H9 (cell line): ENCODE measurements at regions not wholly inside any gene's neighbourhood (a gene's known extent, or its start where the extent isn't known, plus 50 kb on each side); places are given as distances from the start of the nearest gene placed in this dataset.

Experiments used
- DNase-seq: peaks from one replicate; pipeline ENCODE4 v3.0.0-alpha.2; 2017
- H2AFZ ChIP-seq: one replicate; pipeline ENCODE4 v1.6.1; 2013; ENCODE audit warnings: mild to moderate bottlenecking, low read length, control low read depth, moderate library complexity
- H2AK5ac ChIP-seq: 2 replicates; pipeline ENCODE4 v1.6.1; 2013; ENCODE audit warnings: low read length, control low read depth, mixed read lengths; ENCODE audit not compliant: insufficient read length
- H2BK120ac ChIP-seq: one replicate; pipeline ENCODE4 v1.6.1; 2013; ENCODE audit warnings: low read depth, mild to moderate bottlenecking, low read length, control low read depth, inconsistent platforms; ENCODE audit not compliant: poor library complexity, severe bottlenecking
- H2BK12ac ChIP-seq: 2 replicates; pipeline ENCODE4 v1.6.1; 2013; ENCODE audit warnings: low read length, control low read depth, mixed read lengths, low read depth; ENCODE audit not compliant: insufficient read length
- H2BK15ac ChIP-seq: 2 replicates; pipeline ENCODE4 v1.6.1; 2013; ENCODE audit warnings: low read depth, low read length, control low read depth
- H2BK20ac ChIP-seq: one replicate; pipeline ENCODE4 v1.6.1; 2013; ENCODE audit warnings: low read depth, mild to moderate bottlenecking, low read length, control low read depth, inconsistent platforms; ENCODE audit not compliant: poor library complexity, severe bottlenecking
- H2BK5ac ChIP-seq: 2 replicates; pipeline ENCODE4 v1.6.1; 2013; ENCODE audit warnings: low read length, control low read depth, mixed read lengths; ENCODE audit not compliant: insufficient read length
- H3K14ac ChIP-seq: 2 replicates; pipeline ENCODE4 v1.6.1; 2013; ENCODE audit warnings: low read length, control low read depth; ENCODE audit not compliant: insufficient read depth
- H3K18ac ChIP-seq: 2 replicates; pipeline ENCODE4 v1.6.1; 2013; ENCODE audit warnings: low read depth, mild to moderate bottlenecking, mixed read lengths, low read length, control low read depth; ENCODE audit not compliant: insufficient read length
- H3K23ac ChIP-seq: 2 replicates; pipeline ENCODE4 v1.6.1; 2013; ENCODE audit warnings: low read length, control low read depth, mixed read lengths, low read depth; ENCODE audit not compliant: insufficient read length
- H3K23me2 ChIP-seq: 2 replicates; pipeline ENCODE4 v1.6.1; 2013; ENCODE audit warnings: low read depth, mild to moderate bottlenecking, mixed read lengths, low read length, control low read depth; ENCODE audit not compliant: insufficient read length, poor library complexity, severe bottlenecking
- H3K27ac ChIP-seq: 2 replicates; pipeline ENCODE4 v1.5.1; 2013; ENCODE audit warnings: low read length, control low read depth, mixed read lengths, low read depth; ENCODE audit not compliant: insufficient read length
- H3K27me3 ChIP-seq: 2 replicates; pipeline ENCODE4 v1.6.1; 2013; ENCODE audit warnings: low read length, control low read depth, inconsistent platforms; ENCODE audit not compliant: insufficient read depth
- H3K4ac ChIP-seq: 2 replicates; pipeline ENCODE4 v1.6.1; 2013; ENCODE audit warnings: low read depth, mild to moderate bottlenecking, control low read depth, inconsistent platforms, low read length, moderate library complexity
- H3K4me1 ChIP-seq: 2 replicates; pipeline ENCODE4 v1.6.1; 2013; ENCODE audit warnings: low read length, control low read depth, inconsistent platforms; ENCODE audit not compliant: insufficient read depth
- H3K4me2 ChIP-seq: 2 replicates; pipeline ENCODE4 v1.6.1; 2013; ENCODE audit warnings: low read length, control low read depth, mixed read lengths; ENCODE audit not compliant: insufficient read length, insufficient read depth
- H3K56ac ChIP-seq: 2 replicates; pipeline ENCODE4 v1.6.1; 2013; ENCODE audit warnings: low read depth, mild to moderate bottlenecking, mixed read lengths, low read length, control low read depth; ENCODE audit not compliant: insufficient read length
- H3K79me1 ChIP-seq: 2 replicates; pipeline ENCODE4 v1.6.1; 2013; ENCODE audit warnings: low read depth, mild to moderate bottlenecking, moderate library complexity, low read length, control low read depth, inconsistent platforms; ENCODE audit not compliant: insufficient read depth, poor library complexity, severe bottlenecking
- H3K79me2 ChIP-seq: 2 replicates; pipeline ENCODE4 v1.6.1; 2013; ENCODE audit warnings: low read length, control low read depth, inconsistent platforms; ENCODE audit not compliant: insufficient read depth
- H3K9ac ChIP-seq: 2 replicates; pipeline ENCODE4 v1.6.1; 2013; ENCODE audit warnings: low read length, control low read depth, mixed read lengths; ENCODE audit not compliant: insufficient read length; ENCODE audit errors: extremely low read depth
- H3K9me3 ChIP-seq: one replicate; pipeline ENCODE4 v1.6.1; 2013; ENCODE audit warnings: low read depth, low read length, inconsistent platforms; ENCODE audit not compliant: control insufficient read depth
- H3T11ph ChIP-seq: one replicate; pipeline ENCODE4 v1.6.1; 2013; ENCODE audit warnings: mild to moderate bottlenecking, low read length, control low read depth, inconsistent platforms
- H4K20me1 ChIP-seq: one replicate; pipeline ENCODE4 v1.6.1; 2013; ENCODE audit not compliant: control insufficient read depth, insufficient read length, insufficient read depth
- H4K5ac ChIP-seq: 2 replicates; pipeline ENCODE4 v1.6.1; 2013; ENCODE audit warnings: low read depth, mild to moderate bottlenecking, mixed read lengths, low read length, control low read depth; ENCODE audit not compliant: insufficient read length
- H4K8ac ChIP-seq: replicated peaks from 2 replicates; pipeline ENCODE4 v1.6.1; 2013; ENCODE audit warnings: low read length, control low read depth, mixed read lengths, low read depth; ENCODE audit not compliant: insufficient read length
- H4K91ac ChIP-seq: 2 replicates; pipeline ENCODE4 v1.6.1; 2013; ENCODE audit warnings: low read depth, mild to moderate bottlenecking, moderate library complexity, mixed read lengths, low read length, control low read depth; ENCODE audit not compliant: insufficient read length
- H3K27ac Mint-ChIP-seq, 3 experiments: 2 replicates in 2 of 3; 3 replicates in 1 of 3; pipeline ENCODE4 v1.8.0; 2020 to 2021; ENCODE audit warnings: mixed read lengths in 3 of 3, mild to moderate bottlenecking in 1 of 3, moderate library complexity in 1 of 3
- H3K27me3 Mint-ChIP-seq: 2 replicates; pipeline ENCODE4 v1.8.0; 2021; ENCODE audit warnings: low read depth, mild to moderate bottlenecking, moderate library complexity, mixed read lengths
- H3K36me3 Mint-ChIP-seq, 3 experiments: 2 replicates in 2 of 3; 3 replicates in 1 of 3; pipeline ENCODE4 v1.8.0; 2020 to 2021; ENCODE audit warnings: low read depth in 3 of 3, mixed read lengths in 3 of 3; ENCODE audit not compliant: insufficient read depth in 1 of 3
- H3K4me1 Mint-ChIP-seq, 2 experiments: 2 replicates each; pipeline ENCODE4 v1.8.0; 2020; ENCODE audit warnings: mixed read lengths in 2 of 2
- H3K4me3 Mint-ChIP-seq, 2 experiments: 2 replicates in 1 of 2; 3 replicates in 1 of 2; pipeline ENCODE4 v1.8.0; 2020 to 2021; ENCODE audit warnings: mild to moderate bottlenecking in 2 of 2, mixed read lengths in 2 of 2, moderate library complexity in 1 of 2
- H3K9me3 Mint-ChIP-seq, 2 experiments: 2 replicates in 1 of 2; 3 replicates in 1 of 2; pipeline ENCODE4 v1.8.0; 2020; ENCODE audit warnings: mild to moderate bottlenecking in 2 of 2, mixed read lengths in 2 of 2, moderate library complexity in 1 of 2
- CTCF ChIP-seq: fragments of 200-600 bp; sonication (generic); conservative IDR thresholded peaks from 3 replicates; pipeline ENCODE4 v1.8.0; 2021; ENCODE audit warnings: antibody characterized with exemption, mild to moderate bottlenecking
- WGBS: extraction: QIAGEN DNeasy Blood & Tissue Kit; methylation state at CpG from one replicate; pipeline ENCODE4 v1.1.7; 2013; ENCODE audit warnings: missing lambda C conversion rate, low lambda C conversion rate, mixed read lengths; ENCODE audit not compliant: insufficient read length; ENCODE audit errors: extremely low coverage; 5-methylcytosine and 5-hydroxymethylcytosine counted together

- Histone ChIP-seq H4K91ac (no peak overlapping the region), H3K4ac (no peak overlapping the region), H3K9me3 (no peaks in the 10 kb centered on the region), H3K27ac (no peak overlapping the region), H2BK15ac (no peak overlapping the region), H4K5ac (no peak overlapping the region), H2BK20ac (no peak overlapping the region), H3T11ph (no peak overlapping the region), H3K4me1 (0 out of 2 replicates have a peak, but pooled peaks cover 2% of the 10 kb centered on the region), H3K9ac (no peak overlapping the region), H3K23ac (no peak overlapping the region), H4K20me1 (no peaks in the 10 kb centered on the region), H2AK5ac (no peak overlapping the region), H3K27me3 (no peaks in the 10 kb centered on the region), H2BK5ac (no peak overlapping the region), H3K23me2 (no peaks in the 10 kb centered on the region), H2BK120ac (no peak overlapping the region), H2AFZ (no peak overlapping the region), H3K4me2 (no peak overlapping the region), H3K79me2 (no peaks in the 10 kb centered on the region), H3K79me1 (no peaks in the 10 kb centered on the region), H3K18ac (no peak overlapping the region), H3K56ac (no peak overlapping the region), H2BK12ac (no peak overlapping the region), H3K14ac (no peak overlapping the region), H4K8ac (no peak overlapping the region)
- H3K36me3 Mint-ChIP-seq, result no peaks in the 10 kb centered on the region
- no peak for DNase-seq
- no peaks in the 10 kb centered on the region; the same call in 1 of the 2 replicates for H3K27me3 Mint-ChIP-seq
- TF ChIP-seq CTCF, result no peak
- no peak overlapping the region; a peak in 1 of 7 replicates for H3K27ac Mint-ChIP-seq
- no peaks in the 10 kb centered on the region; a peak in 1 of 5 replicates for H3K9me3 Mint-ChIP-seq
- no CpG with 5 or more reads among the region's 7 CpGs for WGBS
- H3K4me3 Mint-ChIP-seq, result no peak overlapping the region
- peaks cover 3% of the 10 kb centered on the region in 2 experiments for H3K4me1 Mint-ChIP-seq
Measured at GRCh38 chr10:88122145-88122544, 258.7 kb downstream of the PTEN start.
